SK-N-SH (cell line): ENCODE measurements at regions not wholly inside any gene's neighbourhood (a gene's known extent, or its start where the extent isn't known, plus 50 kb on each side); places are given as distances from the start of the nearest gene placed in this dataset.

ENCODE experiments used
- CTCF ChIA-PET: fragments of 300-600, 350-600 bp; formaldehyde crosslinking; extraction: SDS; loops from one replicate; lab custom pipeline; 2021; lab: Yijun Ruan, JAX
- POLR2A ChIA-PET: fragments of 350-600 bp; sonication (Branson Sonifier 250); formaldehyde crosslinking; extraction: SDS; loops from one replicate; lab custom pipeline; 2020; ENCODE audit warnings: antibody characterized with exemption, inconsistent platforms; lab: Yijun Ruan, JAX
- DNase-seq: peaks from one replicate; pipeline ENCODE4 v3.0.0; 2012
- H2AFZ ChIP-seq: fragments of 200-600 bp; sonication (generic); 2 replicates; pipeline ENCODE4 v1.8.1; 2016; ENCODE audit warnings: antibody characterized with exemption, mild to moderate bottlenecking, low read depth
- H3F3A ChIP-seq: fragments of 200-600 bp; sonication (generic); replicated peaks from 2 replicates; pipeline ENCODE3; 2016; ENCODE audit warnings: antibody characterized with exemption, mild to moderate bottlenecking; ENCODE audit not compliant: insufficient read depth
- H3K27ac ChIP-seq, 2 experiments: fragments of 200-500 bp in 1 of 2; fragments of 200-600 bp in 1 of 2; sonication (Bioruptor generic) in 1 of 2; sonication (generic), shearing (Covaris generic) in 1 of 2; 2 replicates each; pipeline versions ENCODE4 v1.5.1 to v1.6.1; 2014 to 2016; ENCODE audit warnings: low read depth in 2 of 2, inconsistent platforms in 1 of 2, low read length in 1 of 2, mild to moderate bottlenecking in 1 of 2, mixed read lengths in 1 of 2
- H3K27me3 ChIP-seq: fragments of 200-600 bp; sonication (generic), shearing (Covaris generic); 2 replicates; pipeline ENCODE4 v1.6.1; 2016; ENCODE audit warnings: mixed run types; ENCODE audit not compliant: insufficient read depth
- H3K36me3 ChIP-seq, 2 experiments: fragments of 200-500 bp in 1 of 2; fragments of 200-600 bp in 1 of 2; sonication (Bioruptor generic) in 1 of 2; sonication (generic) in 1 of 2; replicated peaks in 1 of 2; 2 replicates each; pipeline versions ENCODE3 to v1.5.1; 2014 to 2016; ENCODE audit warnings: low read length in 1 of 2, mild to moderate bottlenecking in 1 of 2; ENCODE audit not compliant: insufficient read depth in 2 of 2, control insufficient read depth in 1 of 2
- H3K4me1 ChIP-seq, 2 experiments: fragments of 200-500 bp in 1 of 2; fragments of 200-600 bp in 1 of 2; sonication (Bioruptor generic) in 1 of 2; sonication (generic), shearing (Covaris generic) in 1 of 2; 2 replicates each; pipeline versions ENCODE4 v1.5.1 to v1.6.1; 2014 to 2016; ENCODE audit warnings: low read depth in 1 of 2, low read length in 1 of 2, mixed run types in 1 of 2; ENCODE audit not compliant: insufficient read depth in 2 of 2, control insufficient read depth in 1 of 2
- H3K4me2 ChIP-seq: fragments of 200-600 bp; sonication (generic), shearing (Covaris generic); 2 replicates; pipeline ENCODE4 v1.6.1; 2017; ENCODE audit warnings: mixed run types
- H3K4me3 ChIP-seq, 2 experiments: fragments of 200-500 bp in 1 of 2; fragments of 200-600 bp in 1 of 2; sonication (Bioruptor generic) in 1 of 2; sonication (generic), shearing (Covaris generic) in 1 of 2; 2 replicates each; pipeline versions ENCODE4 v1.5.1 to v1.8.1; 2014 to 2016; ENCODE audit warnings: low read depth in 2 of 2, inconsistent platforms in 1 of 2, low read length in 1 of 2, mild to moderate bottlenecking in 1 of 2, mixed read lengths in 1 of 2, moderate library complexity in 1 of 2
- H3K79me2 ChIP-seq: fragments of 200-600 bp; sonication (generic); 2 replicates; pipeline ENCODE4 v1.8.1; 2017; ENCODE audit warnings: mild to moderate bottlenecking; ENCODE audit not compliant: insufficient read depth
- H3K9ac ChIP-seq: fragments of 200-600 bp; sonication (generic); 2 replicates; pipeline ENCODE4 v1.6.1; 2017; ENCODE audit warnings: mixed run types
- H3K9me2 ChIP-seq: fragments of 200-600 bp; sonication (generic); 2 replicates; pipeline ENCODE4 v1.6.1; 2017; ENCODE audit warnings: mixed run types
- H3K9me3 ChIP-seq: fragments of 200-600 bp; sonication (generic); 2 replicates; pipeline ENCODE4 v1.6.1; 2017; ENCODE audit warnings: mixed run types, mild to moderate bottlenecking, moderate library complexity
- H4K20me1 ChIP-seq: fragments of 200-600 bp; sonication (generic); 2 replicates; pipeline ENCODE4 v1.6.1; 2017; ENCODE audit warnings: mild to moderate bottlenecking, mixed run types; ENCODE audit not compliant: insufficient read depth
- CHD2 ChIP-seq: fragments of 150-350 bp; IDR thresholded peaks from 2 replicates; pipeline ENCODE4 v1.6.1; 2018; ENCODE audit warnings: low read length; ENCODE audit not compliant: partially characterized antibody
- EP300 ChIP-seq, 2 experiments: IDR thresholded peaks; 2 replicates each; pipeline versions ENCODE4 v1.4.0 to v1.6.1; 2012; ENCODE audit warnings: borderline replicate concordance in 1 of 2, low read depth in 1 of 2, low read length in 1 of 2
- EZH2phosphoT487 ChIP-seq: fragments of 200-600 bp; sonication (generic); IDR thresholded peaks from 2 replicates; pipeline ENCODE4 v1.6.1; 2017; ENCODE audit warnings: low read depth, mixed run types, mild to moderate bottlenecking, antibody characterized with exemption, moderate library complexity, borderline replicate concordance
- GATA2 ChIP-seq: sonication (generic); formaldehyde crosslinking; IDR thresholded peaks from 2 replicates; pipeline ENCODE4 v1.5.0; 2020; ENCODE audit warnings: mild to moderate bottlenecking, missing genetic modification reagents
- NFIC ChIP-seq: IDR thresholded peaks from 2 replicates; pipeline ENCODE4 v1.4.0; 2012; ENCODE audit warnings: borderline replicate concordance
- REST ChIP-seq: IDR thresholded peaks from 2 replicates; pipeline ENCODE4 v1.6.1; 2012; ENCODE audit warnings: mild to moderate bottlenecking, low read depth, low read length, moderate library complexity
- RFX5 ChIP-seq: IDR thresholded peaks from 2 replicates; pipeline ENCODE4 v1.6.1; 2012; ENCODE audit warnings: mild to moderate bottlenecking, improper control_type of control experiment, low read length
- SIN3A ChIP-seq: IDR thresholded peaks from 2 replicates; pipeline ENCODE4 v1.6.1; 2012; ENCODE audit warnings: low read depth, mild to moderate bottlenecking, low read length, moderate library complexity, borderline replicate concordance
- TAF1 ChIP-seq: IDR thresholded peaks from 2 replicates; pipeline ENCODE4 v1.6.1; 2012; ENCODE audit warnings: low read depth, mild to moderate bottlenecking, low read length, moderate library complexity, borderline replicate concordance
- TCF12 ChIP-seq: IDR thresholded peaks from 2 replicates; pipeline ENCODE4 v1.4.0; 2012
- USF2 ChIP-seq: fragments of 150-350 bp; IDR thresholded peaks from 2 replicates; pipeline ENCODE4 v1.6.1; 2017; ENCODE audit warnings: antibody characterized with exemption, low read length, low read depth, borderline replicate concordance
- ZBTB33 ChIP-seq: IDR thresholded peaks from 2 replicates; pipeline ENCODE4 v1.4.0; 2012; ENCODE audit warnings: low read depth, borderline replicate concordance
- WGBS: methylation state at CpG from one replicate; pipeline ENCODE4 v1.1.6; 2017; ENCODE audit warnings: low lambda C conversion rate; 5-methylcytosine and 5-hydroxymethylcytosine counted together
- TF ChIP-seq, protein P1 (sequence below): fragments of 200-600 bp; sonication (generic); IDR thresholded peaks from 2 replicates; pipeline ENCODE4 v1.6.1; 2017; ENCODE audit warnings: antibody characterized with exemption, mild to moderate bottlenecking, moderate library complexity

DNA sequence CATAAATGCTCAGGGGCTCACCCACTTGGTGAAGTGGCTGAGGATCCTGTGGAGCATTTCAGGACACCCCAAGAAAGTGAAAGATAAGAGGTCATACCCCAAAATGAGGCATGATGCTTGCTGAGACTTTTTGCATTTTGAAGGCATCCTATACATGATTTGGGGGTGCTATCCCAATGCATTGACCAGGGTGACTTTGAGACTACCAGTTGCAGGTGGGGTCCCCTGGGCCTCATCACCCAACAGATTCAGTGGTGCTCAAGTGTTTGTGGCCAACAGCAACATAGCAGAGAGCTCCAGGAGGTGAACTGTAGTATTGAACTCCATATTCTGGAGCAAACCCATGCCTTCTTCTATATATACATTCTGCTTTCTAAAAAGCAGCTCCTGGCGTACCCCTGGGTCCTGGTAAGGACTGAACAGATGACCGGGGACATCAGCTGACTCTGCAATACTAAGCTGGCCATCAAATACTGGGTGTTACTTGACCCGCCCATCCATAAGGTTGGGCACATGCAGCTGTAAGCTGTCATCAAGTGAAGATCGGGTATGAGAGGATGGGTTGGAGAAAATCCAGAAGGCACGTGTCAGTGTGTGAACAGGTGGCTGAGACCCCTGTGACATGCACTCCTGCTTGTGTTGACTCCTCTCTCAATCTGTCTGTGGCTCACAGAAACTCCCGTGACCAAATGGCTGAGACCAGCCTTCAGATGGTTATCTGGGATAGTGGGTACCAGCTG, 143.3 kb downstream of the KLF13 start:
- H3K36me3 ChIP-seq: no peaks in the 10 kb centered on the region
- TF ChIP-seq USF2 (no peak), CHD2 (no peak), EZH2phosphoT487 (no peak), SIN3A (no peak), REST (no peak), TAF1 (no peak), GATA2 (no peak), TCF12 (no peak), RFX5 (no peak), EP300 (IDR thresholded peaks at IDR 0.05; ENCODE audit: borderline replicate concordance in 1 of 2, low read depth in 1 of 2, low read length in 1 of 2) (no peak), NFIC (no peak), ZBTB33 (no peak)
- TF ChIP-seq, protein P1, sequence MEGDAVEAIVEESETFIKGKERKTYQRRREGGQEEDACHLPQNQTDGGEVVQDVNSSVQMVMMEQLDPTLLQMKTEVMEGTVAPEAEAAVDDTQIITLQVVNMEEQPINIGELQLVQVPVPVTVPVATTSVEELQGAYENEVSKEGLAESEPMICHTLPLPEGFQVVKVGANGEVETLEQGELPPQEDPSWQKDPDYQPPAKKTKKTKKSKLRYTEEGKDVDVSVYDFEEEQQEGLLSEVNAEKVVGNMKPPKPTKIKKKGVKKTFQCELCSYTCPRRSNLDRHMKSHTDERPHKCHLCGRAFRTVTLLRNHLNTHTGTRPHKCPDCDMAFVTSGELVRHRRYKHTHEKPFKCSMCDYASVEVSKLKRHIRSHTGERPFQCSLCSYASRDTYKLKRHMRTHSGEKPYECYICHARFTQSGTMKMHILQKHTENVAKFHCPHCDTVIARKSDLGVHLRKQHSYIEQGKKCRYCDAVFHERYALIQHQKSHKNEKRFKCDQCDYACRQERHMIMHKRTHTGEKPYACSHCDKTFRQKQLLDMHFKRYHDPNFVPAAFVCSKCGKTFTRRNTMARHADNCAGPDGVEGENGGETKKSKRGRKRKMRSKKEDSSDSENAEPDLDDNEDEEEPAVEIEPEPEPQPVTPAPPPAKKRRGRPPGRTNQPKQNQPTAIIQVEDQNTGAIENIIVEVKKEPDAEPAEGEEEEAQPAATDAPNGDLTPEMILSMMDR: no peak
- TF ChIP-seq, all 33 proteins: peak for 0
- Histone ChIP-seq H3K4me2 (no peak overlapping the region), H3K79me2 (no peaks in the 10 kb centered on the region), H3K9me3 (no peaks in the 10 kb centered on the region), H4K20me1 (no peaks in the 10 kb centered on the region), H3K4me3 (no peak overlapping the region), H3K4me1 (peaks cover 0 to 11% of the 10 kb centered on the region in 2 experiments; a peak in 1 of 4 replicates), H3K27ac (no peak overlapping the region), H3F3A (no peaks in the 10 kb centered on the region), H3K9ac (no peak overlapping the region), H2AFZ (no peak overlapping the region), H3K27me3 (peaks cover 5% of the 10 kb centered on the region; the same call in 1 of the 2 replicates), H3K9me2 (no peaks in the 10 kb centered on the region)
- CTCF ChIA-PET: interaction anchor here (9.5 kb wide), 1 partner anchor 19 kb away, joined by 88 read pairs; no protein-coding TSS in a partner anchor
- POLR2A ChIA-PET: no interaction called here
- no peak for DNase-seq
- 31% methylated on average over 6 of the region's 6 CpGs for WGBS
